LNCAP (cell line): ENCODE measurements at regions not wholly inside any gene's neighbourhood (a gene's known extent, or its start where the extent isn't known, plus 50 kb on each side); places are given as distances from the start of the nearest gene placed in this dataset.

ENCODE experiments used
- TF ChIP-seq, protein P1 (sequence below): fragments of 450-650 bp; IDR thresholded peaks from 2 replicates; pipeline ENCODE4 v1.5.1; 2017; ENCODE audit warnings: mild to moderate bottlenecking

DNA sequence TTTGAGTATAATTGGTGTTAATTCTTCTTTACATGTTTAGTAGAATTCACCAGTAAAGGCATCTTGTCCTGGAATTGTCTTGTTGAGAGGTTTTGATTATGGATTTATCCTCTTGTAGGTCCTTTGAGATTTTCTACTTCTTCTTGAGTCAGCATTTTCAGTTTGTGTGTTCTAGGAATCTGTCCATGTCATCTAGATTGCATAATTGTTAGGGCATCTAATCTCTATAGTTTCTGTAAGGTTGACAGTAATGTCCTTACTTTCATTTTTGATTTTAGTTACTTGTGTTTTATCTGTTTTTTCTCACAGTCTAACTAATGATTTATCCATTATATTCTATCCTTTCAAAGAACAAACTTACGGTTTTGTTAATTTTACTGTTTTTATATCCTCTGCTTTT lies 492.0 kb downstream of the FGF9 start:
- TF ChIP-seq, protein P1, sequence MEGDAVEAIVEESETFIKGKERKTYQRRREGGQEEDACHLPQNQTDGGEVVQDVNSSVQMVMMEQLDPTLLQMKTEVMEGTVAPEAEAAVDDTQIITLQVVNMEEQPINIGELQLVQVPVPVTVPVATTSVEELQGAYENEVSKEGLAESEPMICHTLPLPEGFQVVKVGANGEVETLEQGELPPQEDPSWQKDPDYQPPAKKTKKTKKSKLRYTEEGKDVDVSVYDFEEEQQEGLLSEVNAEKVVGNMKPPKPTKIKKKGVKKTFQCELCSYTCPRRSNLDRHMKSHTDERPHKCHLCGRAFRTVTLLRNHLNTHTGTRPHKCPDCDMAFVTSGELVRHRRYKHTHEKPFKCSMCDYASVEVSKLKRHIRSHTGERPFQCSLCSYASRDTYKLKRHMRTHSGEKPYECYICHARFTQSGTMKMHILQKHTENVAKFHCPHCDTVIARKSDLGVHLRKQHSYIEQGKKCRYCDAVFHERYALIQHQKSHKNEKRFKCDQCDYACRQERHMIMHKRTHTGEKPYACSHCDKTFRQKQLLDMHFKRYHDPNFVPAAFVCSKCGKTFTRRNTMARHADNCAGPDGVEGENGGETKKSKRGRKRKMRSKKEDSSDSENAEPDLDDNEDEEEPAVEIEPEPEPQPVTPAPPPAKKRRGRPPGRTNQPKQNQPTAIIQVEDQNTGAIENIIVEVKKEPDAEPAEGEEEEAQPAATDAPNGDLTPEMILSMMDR = no peak

DNA sequence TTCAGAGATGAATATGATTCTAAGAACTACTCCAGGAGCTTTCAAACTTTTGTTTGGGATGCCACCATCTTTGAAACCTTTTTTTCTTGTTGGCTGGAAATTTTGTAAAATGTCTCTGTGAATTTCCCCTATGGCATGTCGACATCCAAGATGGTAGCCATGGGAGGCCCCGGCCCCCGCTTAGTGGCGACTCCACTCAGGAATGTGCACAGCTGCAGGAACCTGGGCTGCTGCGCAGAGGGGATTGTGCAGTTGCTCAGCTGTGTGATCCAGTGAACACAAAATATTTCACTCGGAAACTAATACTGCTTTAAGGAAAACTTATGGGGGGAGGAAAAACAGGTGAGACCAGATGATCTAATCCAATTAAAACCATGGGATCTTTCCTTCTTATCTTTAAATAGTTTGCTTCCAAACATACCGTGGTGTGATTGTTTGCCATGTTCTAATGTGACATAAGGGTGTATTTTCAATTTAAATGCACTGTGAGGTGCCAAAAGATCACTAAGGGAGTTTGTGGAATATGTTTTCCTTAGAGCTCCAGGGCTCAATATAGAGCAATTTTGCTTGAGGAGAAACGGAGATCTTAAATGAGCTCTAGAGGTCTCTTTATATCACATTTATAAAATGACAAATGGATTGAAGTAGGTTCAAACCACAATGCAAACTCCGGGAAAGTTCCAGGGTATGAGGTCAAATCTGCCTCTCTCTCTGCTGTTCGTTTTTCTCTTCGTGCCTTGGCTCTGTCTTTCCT lies 497.7 kb downstream of the FGF9 start:
- TF ChIP-seq, protein P1 = no peak

DNA sequence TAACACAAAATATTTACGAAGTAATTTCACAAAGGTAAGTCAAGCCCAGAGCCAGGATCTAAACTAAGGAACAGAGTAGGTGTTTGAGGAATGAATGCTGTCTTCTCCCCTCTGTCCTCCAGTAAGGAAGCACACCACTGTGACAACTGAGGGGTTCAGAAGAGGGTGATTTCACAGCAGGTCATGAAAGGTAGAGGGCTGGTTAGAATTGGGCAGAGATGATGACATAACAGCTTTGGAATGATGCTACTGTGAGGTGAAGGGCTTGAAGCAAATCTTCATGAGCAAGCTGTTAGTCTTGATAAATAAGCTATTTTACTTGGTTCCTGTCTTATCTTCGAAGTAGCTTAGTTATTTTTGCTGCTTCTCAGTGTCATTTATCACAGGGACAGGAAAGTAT lies 498.6 kb downstream of the FGF9 start:
- TF ChIP-seq, protein P1 = no peak

DNA sequence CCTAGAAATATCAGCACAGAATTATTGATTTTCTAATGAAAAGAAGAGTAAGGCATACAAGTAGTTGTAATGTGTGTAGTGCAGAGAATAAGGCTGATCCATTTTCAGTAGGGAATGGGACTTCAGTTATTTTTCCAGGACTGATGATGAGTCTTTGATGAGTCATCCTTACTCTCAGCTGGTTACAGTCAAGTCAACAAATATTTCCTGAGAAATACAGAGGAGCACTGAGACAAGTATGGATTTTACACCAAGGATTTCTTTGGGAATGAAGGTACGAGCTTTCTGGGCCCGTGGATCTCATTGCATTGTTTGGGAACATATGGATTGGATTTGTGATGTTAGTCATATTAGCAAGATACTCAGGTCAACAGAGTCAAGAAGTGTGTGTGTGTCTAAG lies 502.7 kb downstream of the FGF9 start:
- TF ChIP-seq, protein P1 = no peak

DNA sequence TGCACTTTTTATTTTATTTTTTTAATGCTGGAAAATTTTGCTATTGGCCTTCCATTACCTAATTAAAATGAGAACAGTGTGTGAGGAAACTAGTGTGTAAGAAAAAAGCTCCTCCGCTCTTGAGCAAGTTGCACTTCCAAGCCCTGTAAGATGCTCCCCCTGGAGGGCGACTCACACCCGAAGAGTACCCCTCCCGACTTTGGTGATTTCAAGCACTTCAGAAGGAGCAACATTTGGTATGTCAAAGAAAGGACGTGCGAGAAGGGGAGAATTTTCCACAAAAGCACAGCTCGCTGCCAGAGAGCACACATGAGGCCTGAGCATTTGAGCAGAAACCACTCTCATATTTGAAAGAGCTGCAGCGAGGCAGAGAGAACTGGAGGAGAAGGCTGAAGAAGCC lies 504.4 kb downstream of the FGF9 start:
- TF ChIP-seq, protein P1 = no peak

DNA sequence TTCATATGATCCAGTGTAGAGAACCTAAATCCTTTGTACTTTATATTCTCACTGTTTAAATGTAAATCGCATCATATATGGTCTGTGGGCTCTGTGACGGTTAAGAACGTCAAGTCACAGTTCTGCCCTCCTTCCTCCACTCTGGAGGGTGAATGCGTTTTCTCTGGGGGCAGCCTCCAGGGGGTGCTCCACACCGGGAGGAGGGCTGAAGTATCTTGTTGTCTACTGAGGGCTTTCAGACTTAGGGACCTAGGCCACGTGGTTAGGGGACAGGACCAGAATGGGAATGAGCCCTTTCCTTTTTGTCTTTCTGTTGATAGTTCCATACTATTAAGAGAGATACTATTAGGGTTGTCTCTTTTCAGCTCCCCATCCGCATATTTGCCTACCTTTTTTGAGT lies 504.9 kb downstream of the FGF9 start:
- TF ChIP-seq, protein P1 = no peak

DNA sequence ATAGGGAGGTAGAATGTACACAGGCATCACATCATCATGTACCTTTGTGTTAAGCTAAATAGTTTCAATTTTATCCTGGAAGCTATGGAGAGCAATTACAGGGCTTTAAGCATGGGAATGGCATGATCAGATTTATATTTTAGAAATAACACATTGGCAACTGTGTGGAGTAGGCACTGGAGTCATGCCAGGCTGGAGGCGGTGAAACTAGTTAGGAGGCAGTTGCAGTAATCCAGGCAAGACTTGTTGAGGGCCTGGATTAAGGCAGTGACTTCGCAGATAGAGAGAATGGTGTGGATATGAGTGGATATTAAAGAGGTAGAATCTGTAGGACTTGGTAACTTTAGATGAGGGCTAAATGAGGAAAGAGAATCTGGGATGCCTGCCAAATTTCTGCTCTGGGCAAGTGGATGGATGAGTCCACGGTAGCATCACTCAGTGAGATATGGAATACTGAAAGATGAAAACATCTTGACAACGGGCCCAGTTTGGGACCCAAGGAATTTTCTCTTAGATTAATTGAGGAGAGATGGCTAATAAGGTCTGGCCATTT lies 506.2 kb downstream of the FGF9 start:
- TF ChIP-seq, protein P1 = no peak
